Caco-2 (cell line): ENCODE measurements at regions not wholly inside any gene's neighbourhood (a gene's known extent, or its start where the extent isn't known, plus 50 kb on each side); places are given as distances from the start of the nearest gene placed in this dataset.
"Not testable (repeated sequence)": the region's sequence is repeated elsewhere in the genome, so short reads cannot be mapped to it uniquely, and the experiment has no call there.

ENCODE experiments used
- BruUV-seq: library from RNA; stranded (reverse); fragments of 400-500 nt; replicated peaks from 2 replicates; lab custom pipeline; 2021; lab: Mats Ljungman, UMichigan
- CTCF ChIA-PET: fragments of 300-600 bp; sonication (Branson Sonifier 250); formaldehyde crosslinking; loops from one replicate; lab custom pipeline; 2022; ENCODE audit warnings: antibody characterized with exemption; lab: Charles Lee
- POLR2A ChIA-PET: fragments of 300-600 bp; sonication (Branson Sonifier 250); formaldehyde crosslinking; loops from one replicate; lab custom pipeline; 2022; ENCODE audit warnings: antibody characterized with exemption; lab: Charles Lee
- DNase-seq, 2 experiments: peaks; one replicate each; pipeline versions ENCODE4 v3.0.0 to v3.0.0-alpha.2; 2020 to 2022
- H3K27me3 ChIP-seq: replicated peaks from 2 replicates; pipeline ENCODE4 v1.6.0; 2011; ENCODE audit warnings: low read length; ENCODE audit not compliant: control insufficient read depth, insufficient read depth
- H3K36me3 ChIP-seq: 2 replicates; pipeline ENCODE4 v1.5.1; 2011; ENCODE audit warnings: low read length; ENCODE audit not compliant: control insufficient read depth, insufficient read depth
- H3K4me1 ChIP-seq: fragments of 250-450 bp; sonication (Bioruptor Pico); 2 replicates; pipeline ENCODE4 v1.5.1; 2020; ENCODE audit warnings: mild to moderate bottlenecking
- H3K4me3 ChIP-seq: 2 replicates; pipeline ENCODE4 v1.5.1; 2011; ENCODE audit warnings: low read depth, mild to moderate bottlenecking, control low read depth, low read length
- H3K9me3 ChIP-seq: fragments of 250-450 bp; sonication (Bioruptor Pico); 2 replicates; pipeline ENCODE4 v1.5.1; 2020; ENCODE audit warnings: mild to moderate bottlenecking, moderate library complexity
- H3K27ac Mint-ChIP-seq: one replicate; pipeline ENCODE4 v1.8.0; 2022; ENCODE audit warnings: mixed read lengths; ENCODE audit not compliant: unreplicated experiment
- H3K27me3 Mint-ChIP-seq: one replicate; pipeline ENCODE4 v1.8.0; 2022; ENCODE audit warnings: mixed read lengths; ENCODE audit not compliant: insufficient read depth, unreplicated experiment
- H3K36me3 Mint-ChIP-seq: one replicate; pipeline ENCODE4 v1.8.0; 2022; ENCODE audit warnings: mild to moderate bottlenecking, mixed read lengths; ENCODE audit not compliant: insufficient read depth, unreplicated experiment
- H3K4me1 Mint-ChIP-seq: one replicate; pipeline ENCODE4 v1.8.0; 2022; ENCODE audit warnings: low read depth, mixed read lengths; ENCODE audit not compliant: unreplicated experiment
- H3K4me3 Mint-ChIP-seq: one replicate; pipeline ENCODE4 v1.8.0; 2022; ENCODE audit warnings: mild to moderate bottlenecking, moderate library complexity, mixed read lengths; ENCODE audit not compliant: unreplicated experiment
- H3K9me3 Mint-ChIP-seq: one replicate; pipeline ENCODE4 v1.8.0; 2022; ENCODE audit warnings: mixed read lengths; ENCODE audit not compliant: unreplicated experiment
- CTCF ChIP-seq, 2 experiments: fragments of 200-600 bp in 1 of 2; IDR thresholded peaks; 1 replicate in 1 of 2; 2 replicates in 1 of 2; pipeline versions ENCODE4 v1.5.1 to v1.8.0; 2011 to 2022; ENCODE audit warnings: antibody characterized with exemption in 1 of 2, control low read depth in 1 of 2, inconsistent platforms in 1 of 2, low read depth in 1 of 2, low read length in 1 of 2, mild to moderate bottlenecking in 1 of 2, moderate library complexity in 1 of 2; ENCODE audit not compliant: insufficient read depth in 1 of 2, severe bottlenecking in 1 of 2, unreplicated experiment in 1 of 2
- intact Hi-C: fragments of 100-400 bp; cut with micrococcal nuclease; formaldehyde crosslinking; loops from one replicate; pipeline ENCODE4 v1.10.0; 2022; ENCODE audit not compliant: unreplicated experiment

- POLR2A ChIA-PET = no interaction called here
- intact Hi-C loops = no loop called here
- H3K4me3 ChIP-seq = no peak overlapping the region
- no TSS peak for BruUV-seq
- Mint-ChIP-seq H3K4me3 (no peak overlapping the region), H3K9me3 (no peaks in the 10 kb centered on the region), H3K4me1 (no peaks in the 10 kb centered on the region), H3K36me3 (no peaks in the 10 kb centered on the region), H3K27ac (no peak overlapping the region), H3K27me3 (no peaks in the 10 kb centered on the region)
- CTCF ChIA-PET = interaction anchor here (0.6 kb wide), 1 partner anchor 353 kb away, joined by 11 read pairs; no protein-coding TSS in a partner anchor
- DNase-seq = no peak
- H3K36me3 ChIP-seq = no peaks in the 10 kb centered on the region
- no peak for TF ChIP-seq CTCF (IDR thresholded peaks at IDR 0.05; ENCODE audit: insufficient read depth in 1 of 2, low read depth in 1 of 2, low read length in 1 of 2, severe bottlenecking in 1 of 2, unreplicated experiment in 1 of 2)
- H3K27me3 ChIP-seq = no peaks in the 10 kb centered on the region
- H3K9me3 ChIP-seq = no peaks in the 10 kb centered on the region
- no peaks in the 10 kb centered on the region for H3K4me1 ChIP-seq
These were observed 300.5 kb downstream of the CCDC74A start for GRCh38 chr2:131828164-131828561.

- H3K4me3 ChIP-seq, DNase-seq, H3K36me3 Mint-ChIP-seq, H3K36me3 ChIP-seq, H3K4me1 Mint-ChIP-seq, H3K4me1 ChIP-seq, intact Hi-C loops, BruUV-seq, H3K9me3 ChIP-seq, H3K27me3 Mint-ChIP-seq, H3K27ac Mint-ChIP-seq, H3K4me3 Mint-ChIP-seq, H3K27me3 ChIP-seq, H3K9me3 Mint-ChIP-seq, POLR2A ChIA-PET: not testable (repeated sequence)
- CTCF ChIA-PET = interaction anchor here (0.6 kb wide), 1 partner anchor 353 kb away, joined by 11 read pairs; no protein-coding TSS in a partner anchor
These were observed 301.2 kb downstream of the CCDC74A start for GRCh38 chr2:131828633-131829455.

- H3K27me3 ChIP-seq, H3K4me3 Mint-ChIP-seq, H3K36me3 Mint-ChIP-seq, H3K36me3 ChIP-seq, H3K4me3 ChIP-seq, H3K27me3 Mint-ChIP-seq, POLR2A ChIA-PET, CTCF ChIA-PET, H3K9me3 ChIP-seq, DNase-seq, intact Hi-C loops, H3K4me1 Mint-ChIP-seq, H3K4me1 ChIP-seq, H3K9me3 Mint-ChIP-seq, H3K27ac Mint-ChIP-seq, BruUV-seq: not testable (repeated sequence)
These were observed 302.0 kb downstream of the CCDC74A start for GRCh38 chr2:131829456-131830241.

- H3K4me3 ChIP-seq, H3K36me3 Mint-ChIP-seq, H3K36me3 ChIP-seq, CTCF ChIA-PET, BruUV-seq, H3K4me1 ChIP-seq, POLR2A ChIA-PET, H3K4me1 Mint-ChIP-seq, H3K9me3 Mint-ChIP-seq, H3K27me3 Mint-ChIP-seq, DNase-seq, intact Hi-C loops, H3K27ac Mint-ChIP-seq, H3K4me3 Mint-ChIP-seq, H3K27me3 ChIP-seq, H3K9me3 ChIP-seq: not testable (repeated sequence)
These were observed 302.7 kb downstream of the CCDC74A start for GRCh38 chr2:131830242-131830945.

- CTCF ChIA-PET, H3K36me3 ChIP-seq, H3K36me3 Mint-ChIP-seq, H3K27me3 ChIP-seq, H3K9me3 ChIP-seq, H3K4me3 Mint-ChIP-seq, H3K27me3 Mint-ChIP-seq, intact Hi-C loops, H3K9me3 Mint-ChIP-seq, DNase-seq, H3K4me1 ChIP-seq, POLR2A ChIA-PET, H3K27ac Mint-ChIP-seq, BruUV-seq, H3K4me3 ChIP-seq, H3K4me1 Mint-ChIP-seq: not testable (repeated sequence)
These were observed 303.2 kb downstream of the CCDC74A start for GRCh38 chr2:131830946-131831310.
